Neural cell (in vitro differentiated cells): ENCODE measurements at regions not wholly inside any gene's neighbourhood (a gene's known extent, or its start where the extent isn't known, plus 50 kb on each side); places are given as distances from the start of the nearest gene placed in this dataset.

Experiments used
- H2AFZ ChIP-seq: fragments of 200-600, 300-800 bp; sonication (generic), shearing (Covaris generic); 2 replicates; pipeline ENCODE4 v1.6.0; 2014; ENCODE audit warnings: low read depth, mild to moderate bottlenecking, antibody characterized with exemption, low read length, moderate library complexity
- H3F3A ChIP-seq: fragments of 200-600 bp; shearing (Covaris generic); 2 replicates; pipeline ENCODE4 v1.6.1; 2016; ENCODE audit warnings: mild to moderate bottlenecking, moderate library complexity, mixed read lengths, antibody characterized with exemption, low read length; ENCODE audit not compliant: insufficient read depth, poor library complexity, severe bottlenecking
- H3K27ac ChIP-seq: fragments of 200-600, 300-800 bp; sonication (generic), shearing (Covaris generic); 2 replicates; pipeline ENCODE4 v1.5.1; 2014; ENCODE audit warnings: mild to moderate bottlenecking, low read length, moderate library complexity
- H3K27me3 ChIP-seq: fragments of 300-800, 200-600 bp; sonication (generic), shearing (Covaris generic); 2 replicates; pipeline ENCODE4 v1.6.0; 2014; ENCODE audit warnings: mild to moderate bottlenecking, low read depth, low read length, moderate library complexity; ENCODE audit not compliant: insufficient read depth
- H3K36me3 ChIP-seq: fragments of 300-800, 200-600 bp; sonication (generic), shearing (Covaris generic); 2 replicates; pipeline ENCODE4 v1.5.1; 2014; ENCODE audit warnings: mild to moderate bottlenecking, antibody characterized with exemption, low read length, moderate library complexity; ENCODE audit not compliant: insufficient read depth
- H3K4me2 ChIP-seq: fragments of 300-800, 200-600 bp; sonication (generic), shearing (Covaris generic); 2 replicates; pipeline ENCODE4 v1.6.0; 2014; ENCODE audit warnings: mild to moderate bottlenecking, low read length
- H3K4me3 ChIP-seq: fragments of 300-800, 200-600 bp; sonication (generic), shearing (Covaris generic); 2 replicates; pipeline ENCODE4 v1.5.1; 2014; ENCODE audit warnings: mild to moderate bottlenecking, low read length, moderate library complexity
- H3K79me2 ChIP-seq: fragments of 200-600 bp; shearing (Covaris generic); replicated peaks from 2 replicates; pipeline ENCODE4 v1.6.0; 2014; ENCODE audit warnings: mild to moderate bottlenecking, low read length, moderate library complexity; ENCODE audit not compliant: insufficient read depth
- H3K9ac ChIP-seq: fragments of 300-800, 200-600 bp; sonication (generic), shearing (Covaris generic); 2 replicates; pipeline ENCODE4 v1.6.1; 2016; ENCODE audit warnings: mild to moderate bottlenecking, low read length, mixed read lengths
- H3K9me2 ChIP-seq: fragments of 200-600 bp; shearing (Covaris generic); 2 replicates; pipeline ENCODE4 v1.6.1; 2016; ENCODE audit warnings: mild to moderate bottlenecking, low read length, mixed read lengths; ENCODE audit not compliant: insufficient read depth
- H3K9me3 ChIP-seq: fragments of 200-600, 300-800 bp; sonication (generic), shearing (Covaris generic); 2 replicates; pipeline ENCODE4 v1.6.1; 2016; ENCODE audit warnings: mild to moderate bottlenecking, mixed run types, low read length, moderate library complexity, mixed read lengths
- H4K20me1 ChIP-seq: fragments of 200-600 bp; shearing (Covaris generic); 2 replicates; pipeline ENCODE4 v1.6.1; 2016; ENCODE audit warnings: mild to moderate bottlenecking, mixed run types; ENCODE audit not compliant: insufficient read depth
- CTCF ChIP-seq: fragments of 450-650 bp; IDR thresholded peaks from 2 replicates; pipeline ENCODE4 v1.5.1; 2014; ENCODE audit warnings: antibody characterized with exemption, mild to moderate bottlenecking, moderate library complexity; ENCODE audit not compliant: poor library complexity, severe bottlenecking
- EP300 ChIP-seq: fragments of 450-650 bp; conservative IDR thresholded peaks from 2 replicates; pipeline ENCODE4 v1.6.1; 2014; ENCODE audit warnings: antibody characterized with exemption, mild to moderate bottlenecking, moderate library complexity; ENCODE audit not compliant: poor library complexity, severe bottlenecking
- EZH2 ChIP-seq: fragments of 200-600, 300-800 bp; shearing (Covaris generic), sonication (generic); IDR thresholded peaks from 2 replicates; pipeline ENCODE4 v1.6.1; 2014; ENCODE audit warnings: antibody characterized with exemption, low read length, borderline replicate concordance, mild to moderate bottlenecking; ENCODE audit not compliant: insufficient read depth, poor library complexity, severe bottlenecking
- MXI1 ChIP-seq: fragments of 450-650 bp; conservative IDR thresholded peaks from 2 replicates; pipeline ENCODE4 v1.6.1; 2014; ENCODE audit warnings: antibody characterized with exemption, mild to moderate bottlenecking; ENCODE audit not compliant: poor library complexity, severe bottlenecking
- POLR2AphosphoS5 ChIP-seq: IDR thresholded peaks from 2 replicates; pipeline ENCODE4 v1.6.1; 2012
- RAD21 ChIP-seq: fragments of 450-650 bp; conservative IDR thresholded peaks from 2 replicates; pipeline ENCODE4 v1.6.1; 2014; ENCODE audit warnings: antibody characterized with exemption, mild to moderate bottlenecking, moderate library complexity
- SMC3 ChIP-seq: fragments of 450-650 bp; conservative IDR thresholded peaks from 2 replicates; pipeline ENCODE4 v1.6.1; 2014; ENCODE audit warnings: antibody characterized with exemption, mild to moderate bottlenecking, moderate library complexity; ENCODE audit not compliant: poor library complexity
- TAF1 ChIP-seq: IDR thresholded peaks from 2 replicates; pipeline ENCODE4 v1.6.1; 2012; ENCODE audit warnings: low read depth
- TF ChIP-seq, protein P1 (sequence below): IDR thresholded peaks from 2 replicates; pipeline ENCODE4 v1.6.1; 2012; ENCODE audit warnings: borderline replicate concordance

DNA sequence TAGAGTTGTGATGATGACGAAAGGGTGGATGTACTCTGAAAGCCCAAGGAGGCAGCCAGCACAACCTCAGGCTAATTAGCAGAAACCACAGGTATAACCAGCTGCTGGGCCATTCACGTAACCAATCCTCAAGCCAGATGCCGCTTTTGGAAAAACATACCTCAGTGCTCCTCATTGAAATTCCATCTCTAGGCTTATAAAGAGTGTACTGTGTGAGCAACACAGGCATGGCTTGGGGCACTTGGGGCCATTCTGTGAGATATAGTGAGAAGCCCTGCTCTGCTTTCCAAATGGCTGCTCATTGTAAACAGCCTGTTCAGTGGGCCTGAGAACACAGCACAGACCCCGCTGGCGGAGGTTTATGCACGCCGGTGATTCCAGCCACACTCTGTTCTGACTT is 182.1 kb upstream of the HHIP start:
- Histone ChIP-seq H3K79me2 (no peaks in the 10 kb centered on the region), H3K9ac (no peak overlapping the region), H2AFZ (no peak overlapping the region), H3K27ac (no peak overlapping the region), H3K9me2 (no peaks in the 10 kb centered on the region), H3K4me3 (no peak overlapping the region), H4K20me1 (no peaks in the 10 kb centered on the region), H3K4me2 (no peak overlapping the region), H3K9me3 (no peaks in the 10 kb centered on the region), H3K27me3 (no peaks in the 10 kb centered on the region), H3K36me3 (no peaks in the 10 kb centered on the region), H3F3A (no peaks in the 10 kb centered on the region)
- TF ChIP-seq CTCF = no peak
- TF ChIP-seq MXI1 = no peak
- TF ChIP-seq SMC3 = no peak
- no peak for TF ChIP-seq POLR2AphosphoS5
- TF ChIP-seq TAF1 = no peak
- TF ChIP-seq EP300 = no peak
- TF ChIP-seq, protein P1, sequence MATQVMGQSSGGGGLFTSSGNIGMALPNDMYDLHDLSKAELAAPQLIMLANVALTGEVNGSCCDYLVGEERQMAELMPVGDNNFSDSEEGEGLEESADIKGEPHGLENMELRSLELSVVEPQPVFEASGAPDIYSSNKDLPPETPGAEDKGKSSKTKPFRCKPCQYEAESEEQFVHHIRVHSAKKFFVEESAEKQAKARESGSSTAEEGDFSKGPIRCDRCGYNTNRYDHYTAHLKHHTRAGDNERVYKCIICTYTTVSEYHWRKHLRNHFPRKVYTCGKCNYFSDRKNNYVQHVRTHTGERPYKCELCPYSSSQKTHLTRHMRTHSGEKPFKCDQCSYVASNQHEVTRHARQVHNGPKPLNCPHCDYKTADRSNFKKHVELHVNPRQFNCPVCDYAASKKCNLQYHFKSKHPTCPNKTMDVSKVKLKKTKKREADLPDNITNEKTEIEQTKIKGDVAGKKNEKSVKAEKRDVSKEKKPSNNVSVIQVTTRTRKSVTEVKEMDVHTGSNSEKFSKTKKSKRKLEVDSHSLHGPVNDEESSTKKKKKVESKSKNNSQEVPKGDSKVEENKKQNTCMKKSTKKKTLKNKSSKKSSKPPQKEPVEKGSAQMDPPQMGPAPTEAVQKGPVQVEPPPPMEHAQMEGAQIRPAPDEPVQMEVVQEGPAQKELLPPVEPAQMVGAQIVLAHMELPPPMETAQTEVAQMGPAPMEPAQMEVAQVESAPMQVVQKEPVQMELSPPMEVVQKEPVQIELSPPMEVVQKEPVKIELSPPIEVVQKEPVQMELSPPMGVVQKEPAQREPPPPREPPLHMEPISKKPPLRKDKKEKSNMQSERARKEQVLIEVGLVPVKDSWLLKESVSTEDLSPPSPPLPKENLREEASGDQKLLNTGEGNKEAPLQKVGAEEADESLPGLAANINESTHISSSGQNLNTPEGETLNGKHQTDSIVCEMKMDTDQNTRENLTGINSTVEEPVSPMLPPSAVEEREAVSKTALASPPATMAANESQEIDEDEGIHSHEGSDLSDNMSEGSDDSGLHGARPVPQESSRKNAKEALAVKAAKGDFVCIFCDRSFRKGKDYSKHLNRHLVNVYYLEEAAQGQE = no peak
- no peak for TF ChIP-seq RAD21
- TF ChIP-seq EZH2 = no peak

DNA sequence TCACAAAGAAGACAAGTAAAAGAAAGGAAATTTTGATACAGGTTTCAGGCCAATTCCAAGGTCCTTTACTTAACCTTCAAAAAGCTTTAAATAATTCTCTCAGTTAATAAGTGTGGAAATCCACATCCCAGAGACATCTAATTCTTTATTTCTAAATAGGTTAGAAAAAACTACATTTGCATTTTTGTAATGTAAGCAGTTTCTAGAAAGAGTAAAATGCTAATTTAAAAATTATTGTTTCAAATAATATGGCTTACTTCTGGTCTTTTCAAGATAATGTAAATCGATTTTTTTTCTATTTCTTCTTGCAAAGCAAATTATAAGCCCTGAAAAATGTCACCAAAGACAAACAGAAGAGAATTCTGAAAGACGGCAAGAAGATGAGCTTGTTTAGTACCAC is 180.4 kb upstream of the HHIP start:
- H3K9ac ChIP-seq = no peak overlapping the region
- no peaks in the 10 kb centered on the region for H3K9me3 ChIP-seq
- no peak overlapping the region for H3K4me2 ChIP-seq
- TF ChIP-seq, protein P1 = no peak
- TF ChIP-seq TAF1 = no peak
- no peak for TF ChIP-seq POLR2AphosphoS5
- no peak for TF ChIP-seq CTCF
- no peak for TF ChIP-seq EP300
- TF ChIP-seq EZH2 = no peak
- TF ChIP-seq SMC3 = no peak
- TF ChIP-seq MXI1 = no peak
- TF ChIP-seq RAD21 = no peak
- H3K79me2 ChIP-seq = no peaks in the 10 kb centered on the region
- H4K20me1 ChIP-seq = no peaks in the 10 kb centered on the region
- H3K4me3 ChIP-seq = no peak overlapping the region
- no peak overlapping the region for H2AFZ ChIP-seq
- no peaks in the 10 kb centered on the region for H3F3A ChIP-seq
- H3K27me3 ChIP-seq = no peaks in the 10 kb centered on the region
- H3K27ac ChIP-seq = no peak overlapping the region
- no peaks in the 10 kb centered on the region for H3K36me3 ChIP-seq
- H3K9me2 ChIP-seq = no peaks in the 10 kb centered on the region
